Transverse colon (tissue), 4 donors: ENCODE measurements at regions not wholly inside any gene's neighbourhood (a gene's known extent, or its start where the extent isn't known, plus 50 kb on each side); places are given as distances from the start of the nearest gene placed in this dataset.

Source experiments
- DNase-seq: peaks from one replicate; pipeline ENCODE4 v3.0.0-alpha.2; 2019
- H3K27ac ChIP-seq, 4 donors: fragments of 200-600 bp; sonication (generic); 2 replicates each; pipeline ENCODE4 v1.5.1; 2016 to 2018; ENCODE audit warnings: inconsistent platforms in 4 of 4
- H3K27me3 ChIP-seq: fragments of 200-600 bp; sonication (generic); 2 replicates; pipeline ENCODE4 v1.5.1; 2017; ENCODE audit warnings: inconsistent platforms
- H3K36me3 ChIP-seq, 4 donors: fragments of 200-600 bp; sonication (generic); 2 replicates each; pipeline ENCODE4 v1.5.1; 2017 to 2019; ENCODE audit warnings: inconsistent platforms in 4 of 4
- H3K4me1 ChIP-seq, 4 donors: fragments of 200-600 bp; sonication (generic); 2 replicates each; pipeline ENCODE4 v1.5.1; 2017 to 2020; ENCODE audit warnings: inconsistent platforms in 4 of 4
- H3K4me3 ChIP-seq, 4 donors: fragments of 200-600 bp; sonication (generic); 1 replicate in 1 of 4; 2 replicates in 3 of 4; pipeline versions ENCODE4 v1.5.1 to v1.6.1; 2017 to 2019; ENCODE audit warnings: inconsistent platforms in 4 of 4
- H3K9me3 ChIP-seq, 2 donors: fragments of 200-600 bp; sonication (generic); 2 replicates each; pipeline ENCODE4 v1.5.1; 2017 to 2019; ENCODE audit warnings: inconsistent platforms in 2 of 2
- CTCF ChIP-seq, 5 experiments: fragments of 200-600 bp in 3 of 5; fragments of 450-650 bp in 2 of 5; sonication (generic) in 3 of 5; IDR thresholded peaks; 1 replicate in 2 of 5; 2 replicates in 3 of 5; pipeline ENCODE4 v1.5.1; 2016 to 2017; ENCODE audit warnings: antibody characterized with exemption in 5 of 5, inconsistent platforms in 3 of 5, mild to moderate bottlenecking in 2 of 5, moderate library complexity in 1 of 5
- EP300 ChIP-seq: sonication (generic); formaldehyde crosslinking; IDR thresholded peaks from one replicate; pipeline ENCODE4 v1.6.1; 2017; ENCODE audit warnings: antibody characterized with exemption, low read depth
- POLR2A ChIP-seq: fragments of 450-650 bp; IDR thresholded peaks from one replicate; pipeline ENCODE4 v1.6.1; 2016; ENCODE audit warnings: antibody characterized with exemption, mild to moderate bottlenecking, moderate library complexity
- POLR2AphosphoS5 ChIP-seq, 3 donors: sonication (generic); formaldehyde crosslinking; IDR thresholded peaks; one replicate each; pipeline ENCODE4 v1.6.1; 2016; ENCODE audit warnings: antibody characterized with exemption in 3 of 3
- WGBS, 2 donors: methylation state at CpG; one replicate each; pipeline ENCODE4 v1.1.5; 2018; ENCODE audit warnings: low coverage in 1 of 2; 5-methylcytosine and 5-hydroxymethylcytosine counted together
- in situ Hi-C, 4 donors: fragments of 200-750 bp; cut with MboI; loops; one replicate each; pipeline versions ENCODE4 v1.15.0 to v1.15.1; 2017; ENCODE audit warnings: low sequenced_read_pairs in 3 of 4, low pct_ligation_motif_present in 1 of 4, low pct_unique_long_range_greater_than_20kb in 1 of 4
- intact Hi-C: fragments of 100-400 bp; cut with DNase I; formaldehyde crosslinking; loops from one replicate; pipeline ENCODE4 v1.15.1; 2023; ENCODE audit warnings: low total_unique reads

- TF ChIP-seq CTCF (IDR thresholded peaks at IDR 0.05) = no peak
- TF ChIP-seq EP300 = no peak
- no peak for TF ChIP-seq POLR2AphosphoS5 (IDR thresholded peaks at IDR 0.05)
- TF ChIP-seq POLR2A = no peak
- Histone ChIP-seq H3K4me1 (no peaks in the 10 kb centered on the region), H3K27me3 (no peaks in the 10 kb centered on the region), H3K36me3 (no peaks in the 10 kb centered on the region), H3K9me3 (no peaks in the 10 kb centered on the region), H3K27ac (no peak overlapping the region), H3K4me3 (no peak overlapping the region)
- in situ Hi-C loops (no loop called here), intact Hi-C loops (no loop called here)
- no peak for DNase-seq
Observed at GRCh38 chr2:145806546-145806945, 1286.6 kb upstream of the ZEB2 start.

- WGBS, 2 donors = 85 to 86% methylated on average over 1 of the region's 1 CpG
- no peak for DNase-seq
- TF ChIP-seq POLR2AphosphoS5 (IDR thresholded peaks at IDR 0.05) (no peak), CTCF (IDR thresholded peaks at IDR 0.05) (no peak), EP300 (no peak), POLR2A (no peak)
- Histone ChIP-seq H3K9me3 (no peaks in the 10 kb centered on the region), H3K36me3 (no peaks in the 10 kb centered on the region), H3K4me1 (no peaks in the 10 kb centered on the region), H3K27me3 (no peaks in the 10 kb centered on the region), H3K4me3 (no peak overlapping the region), H3K27ac (no peak overlapping the region)
- in situ Hi-C loops (no loop called here), intact Hi-C loops (no loop called here)
Observed at GRCh38 chr2:145802133-145802532, 1282.2 kb upstream of the ZEB2 start.

- no peak for DNase-seq
- H3K4me3 ChIP-seq = no peak overlapping the region
- H3K4me1 ChIP-seq = no peaks in the 10 kb centered on the region
- intact Hi-C loops = no loop called here
- H3K27ac ChIP-seq = no peak overlapping the region
- TF ChIP-seq POLR2A (no peak), EP300 (no peak), POLR2AphosphoS5 (IDR thresholded peaks at IDR 0.05) (no peak), CTCF (IDR thresholded peaks at IDR 0.05) (no peak)
- H3K27me3 ChIP-seq = no peaks in the 10 kb centered on the region
- H3K9me3 ChIP-seq = no peaks in the 10 kb centered on the region
- 100% methylated on average over 1 of the region's 1 CpG; no CpG with 5 or more reads in 1 of the 2 donors for WGBS, 2 donors
- in situ Hi-C loops = no loop called here
- no peaks in the 10 kb centered on the region for H3K36me3 ChIP-seq
Observed at GRCh38 chr2:145801210-145801609, 1281.3 kb upstream of the ZEB2 start.

GRCh38 chr2:145800151-145801091, 1280.5 kb upstream of the ZEB2 start:
- in situ Hi-C loops = no loop called here
- no peaks in the 10 kb centered on the region for H3K9me3 ChIP-seq

More at GRCh38 chr2:145800151-145801091, 1280.5 kb upstream of the ZEB2 start:
- 48 to 58% methylated on average over 5 to 6 of the region's 6 CpGs for WGBS, 2 donors
- H3K27ac ChIP-seq = no peak overlapping the region
- intact Hi-C loops = no loop called here
- no peak for DNase-seq
- H3K36me3 ChIP-seq = no peaks in the 10 kb centered on the region
- H3K4me1 ChIP-seq = no peaks in the 10 kb centered on the region
- H3K27me3 ChIP-seq = no peaks in the 10 kb centered on the region
- TF ChIP-seq POLR2A (no peak), POLR2AphosphoS5 (IDR thresholded peaks at IDR 0.05) (no peak), EP300 (no peak), CTCF (IDR thresholded peaks at IDR 0.05) (no peak)
- H3K4me3 ChIP-seq = no peak overlapping the region
